HG03571 (cell line): ENCODE measurements at regions not wholly inside any gene's neighbourhood (a gene's known extent, or its start where the extent isn't known, plus 50 kb on each side); places are given as distances from the start of the nearest gene placed in this dataset.

Experiments used
- ATAC-seq: cut with Tn5 transposase; IDR thresholded peaks from one replicate; pipeline ENCODE4 v1.9.1; 2021; ENCODE audit not compliant: unreplicated experiment

DNA sequence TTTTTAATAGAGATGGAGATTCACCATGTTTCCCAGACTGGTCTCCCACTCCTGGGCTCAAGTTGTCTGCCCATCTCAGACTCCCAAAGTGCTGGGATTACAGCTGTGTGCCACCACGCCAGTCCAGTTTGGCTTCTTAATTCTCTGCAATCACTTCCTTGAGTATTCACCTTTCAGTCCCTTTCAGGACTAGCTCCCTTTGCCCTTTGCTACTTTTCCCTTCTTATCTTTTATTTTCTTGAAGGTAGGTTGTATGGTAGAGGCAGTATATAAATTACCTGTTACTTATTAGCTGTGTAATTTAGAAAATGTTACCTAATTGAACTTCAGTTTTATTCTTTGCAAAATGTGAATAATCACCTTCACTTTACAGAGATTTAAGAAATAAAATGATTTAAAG, 285.8 kb downstream of the FGF9 start:
- no peak for ATAC-seq

DNA sequence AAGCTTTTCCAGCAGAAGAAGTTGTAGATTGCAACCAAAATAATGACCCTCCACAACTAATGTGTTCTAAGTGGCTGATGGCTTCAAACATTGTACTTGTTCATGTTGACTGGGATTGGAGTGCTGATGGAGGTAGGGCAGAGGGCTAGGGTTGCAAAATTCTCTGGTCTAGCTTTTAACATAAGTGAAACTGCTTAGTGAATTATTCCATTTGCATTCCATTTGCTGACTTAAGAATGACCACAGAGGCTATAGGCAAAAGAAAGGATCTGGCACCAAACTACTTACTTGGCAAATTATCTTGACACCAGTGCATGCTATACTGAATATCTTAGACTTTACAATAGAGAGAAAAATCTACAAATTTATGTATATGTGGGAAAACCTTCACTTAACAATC, 287.0 kb downstream of the FGF9 start:
- no peak for ATAC-seq

DNA sequence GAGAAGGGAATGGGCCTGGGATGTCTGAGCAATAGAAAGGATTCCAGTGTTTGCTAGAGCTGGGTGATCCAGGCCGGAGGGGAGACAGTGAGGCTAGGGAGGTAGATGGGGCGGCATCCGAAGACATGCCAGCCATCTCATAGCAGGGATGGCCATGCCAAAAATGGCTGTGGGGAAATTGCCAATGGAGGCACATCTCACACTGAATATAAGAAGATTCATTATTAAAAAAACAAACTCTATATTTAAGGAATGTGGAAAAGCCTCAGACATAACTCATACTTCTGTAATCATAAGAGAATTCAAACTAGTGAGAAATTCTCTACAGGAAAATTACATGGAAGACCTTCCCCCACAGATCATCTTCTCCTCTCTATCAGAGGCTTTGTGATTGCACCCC, 289.2 kb downstream of the FGF9 start:
- ATAC-seq, result no peak

DNA sequence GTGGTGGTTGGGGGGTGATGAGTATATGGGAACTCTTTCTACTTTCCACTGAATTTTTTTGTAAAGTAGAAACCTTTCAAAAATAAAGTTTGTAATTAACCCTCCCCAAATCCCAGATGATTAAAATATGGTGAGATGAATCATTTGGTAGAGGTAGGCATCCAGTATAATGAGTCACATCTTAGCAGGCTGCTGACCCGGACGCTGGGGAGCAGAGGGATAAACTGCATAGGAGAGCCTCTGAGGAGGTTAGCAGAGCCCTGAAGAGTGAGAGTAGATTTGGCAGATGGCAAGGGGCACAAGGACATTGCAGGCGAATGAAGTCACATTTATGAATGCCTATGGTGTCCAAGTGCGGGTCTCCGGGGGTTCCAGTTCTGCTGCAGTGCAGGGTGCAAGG, 293.8 kb downstream of the FGF9 start:
- ATAC-seq, result no peak

DNA sequence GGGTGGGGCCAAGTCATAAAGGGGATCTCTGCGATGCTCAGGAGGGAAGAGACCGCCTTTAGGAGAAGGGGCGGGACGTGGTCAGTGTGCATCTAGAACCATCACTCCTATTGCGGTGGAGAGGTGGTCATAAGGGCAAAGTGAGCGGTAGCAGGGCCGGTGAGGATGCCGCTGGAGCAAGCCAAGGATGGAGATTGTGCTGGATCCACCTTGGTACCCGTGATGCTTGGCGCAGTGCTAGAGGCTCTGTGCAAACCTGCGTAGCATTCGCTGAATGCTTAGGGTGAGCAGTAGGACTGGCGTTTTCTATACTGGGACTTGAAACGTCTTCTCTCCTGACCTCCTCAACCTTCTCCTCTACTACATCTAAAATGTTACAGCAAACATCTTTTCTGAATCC, 294.2 kb downstream of the FGF9 start:
- ATAC-seq, result no peak

DNA sequence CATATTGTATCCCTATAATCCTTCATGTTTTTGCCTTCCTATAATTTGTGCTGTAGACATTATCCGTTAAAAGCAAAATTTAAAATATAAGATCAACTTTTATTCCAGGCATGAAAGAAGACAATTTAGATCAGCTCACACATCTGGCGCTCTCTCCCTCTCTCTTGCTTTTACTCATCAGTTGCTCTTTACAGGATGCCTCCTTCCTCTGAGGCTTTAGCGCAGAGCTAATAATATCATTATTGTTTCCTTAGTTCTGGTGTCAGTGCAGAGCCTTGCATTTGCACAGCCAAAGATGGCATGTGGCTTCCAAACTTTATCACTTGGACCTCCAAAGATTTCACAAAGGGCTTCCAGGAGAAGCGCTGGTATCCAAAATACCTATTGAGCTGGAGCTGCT, 295.1 kb downstream of the FGF9 start:
- ATAC-seq, result no peak

DNA sequence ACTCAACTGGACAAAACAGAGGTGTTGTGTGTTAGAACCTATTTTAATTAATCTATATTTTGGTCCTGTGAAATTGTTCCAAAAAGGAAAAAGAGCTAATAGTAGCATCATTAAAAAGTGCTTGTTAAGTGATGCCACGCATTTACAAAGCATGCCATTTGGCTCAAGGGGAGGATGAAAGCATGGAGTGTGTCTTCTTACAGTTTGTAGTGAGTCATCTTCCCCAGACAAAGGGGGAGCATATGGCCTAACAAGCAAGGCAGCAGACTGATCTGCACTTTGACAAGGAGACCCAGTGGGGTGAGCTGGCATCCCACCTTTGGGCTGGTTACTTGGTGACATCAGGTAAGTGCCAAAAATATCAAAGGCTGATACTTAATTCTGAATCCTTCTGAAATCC, 297.0 kb downstream of the FGF9 start:
- ATAC-seq, result no peak

DNA sequence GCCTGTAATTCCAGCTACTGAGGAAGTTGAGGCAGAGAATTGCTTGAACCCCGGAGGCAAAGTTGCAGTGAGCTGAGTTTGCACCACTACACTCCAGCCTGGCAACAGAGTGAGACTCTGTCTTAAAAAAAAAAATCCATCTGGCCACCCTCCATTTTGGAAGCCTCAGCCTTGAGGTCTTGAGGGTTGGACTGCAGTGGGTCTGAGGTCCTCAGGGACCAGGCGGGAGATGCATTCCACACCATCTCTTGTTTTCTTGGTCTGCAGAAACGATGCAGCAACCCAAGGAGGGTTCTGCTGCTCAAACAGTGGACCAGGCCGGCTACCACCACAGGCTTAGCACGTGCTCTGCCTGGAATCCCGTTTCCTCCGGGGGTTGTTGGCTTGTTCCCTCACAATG, 299.3 kb downstream of the FGF9 start:
- ATAC-seq, result no peak

DNA sequence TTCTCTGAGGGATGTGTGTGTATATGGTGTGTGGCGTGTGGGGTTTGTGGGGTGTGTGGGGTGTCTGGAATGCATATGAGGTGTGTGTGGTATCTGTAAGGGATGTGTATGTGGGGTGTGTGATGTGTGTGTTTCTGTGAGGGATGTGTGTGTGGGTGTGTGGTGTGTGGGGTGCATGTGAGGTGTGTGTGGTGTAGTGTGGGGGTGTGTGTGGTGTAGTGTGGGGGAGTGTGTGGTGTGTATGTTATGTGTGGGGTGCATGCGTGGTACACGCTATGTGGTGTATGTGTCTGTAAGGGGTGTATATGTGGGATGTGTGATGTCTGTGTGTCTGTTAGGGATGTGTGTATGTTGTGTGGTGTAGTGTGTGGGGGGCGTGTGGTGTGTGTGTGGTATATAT, 300.0 kb downstream of the FGF9 start:
- no peak for ATAC-seq

DNA sequence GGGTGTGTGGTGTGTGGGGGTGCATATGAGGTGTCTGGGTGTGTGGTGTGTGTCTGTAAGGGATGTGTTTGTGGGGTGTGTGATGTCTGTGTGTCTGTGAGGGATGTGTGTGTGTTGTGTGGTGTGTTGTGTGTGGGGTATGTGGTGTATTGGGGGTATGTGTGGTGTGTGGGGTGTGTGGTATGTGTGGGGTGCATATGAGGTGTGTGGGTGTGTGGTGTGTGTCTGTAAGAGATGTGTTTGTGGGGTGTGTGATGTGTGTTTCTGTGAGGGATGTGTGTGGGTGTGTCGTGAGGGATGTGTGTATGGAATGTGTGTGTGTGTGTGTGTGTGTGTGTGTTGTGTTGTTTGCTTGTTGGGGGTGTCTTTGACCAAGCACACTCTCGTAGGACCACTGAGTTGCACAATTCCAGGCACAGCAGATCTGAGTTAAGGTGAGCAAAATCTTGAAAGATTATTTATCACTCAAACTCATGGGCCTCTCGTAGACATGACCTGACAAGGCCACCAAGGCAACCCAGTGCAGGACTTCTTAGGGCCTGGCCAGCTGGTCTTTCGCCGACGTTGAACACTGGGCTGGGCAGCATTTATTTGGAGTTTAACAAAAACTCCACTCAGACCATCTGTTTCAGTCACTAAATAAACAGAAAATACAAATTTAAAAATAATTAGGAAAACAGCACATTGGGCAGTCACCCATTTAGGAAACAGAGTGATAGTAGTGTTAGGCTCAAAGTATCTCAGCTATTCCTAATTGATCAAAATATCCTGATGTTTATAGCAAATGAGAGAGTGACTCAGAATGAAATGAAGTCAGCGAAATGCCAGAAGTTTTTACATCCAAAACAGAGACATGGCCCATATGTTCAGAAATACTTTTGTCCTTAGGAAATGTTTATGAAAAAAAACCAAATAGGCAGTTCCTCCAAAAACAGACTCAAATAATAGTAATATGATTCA, 301.1 kb downstream of the FGF9 start:
- no peak for ATAC-seq

DNA sequence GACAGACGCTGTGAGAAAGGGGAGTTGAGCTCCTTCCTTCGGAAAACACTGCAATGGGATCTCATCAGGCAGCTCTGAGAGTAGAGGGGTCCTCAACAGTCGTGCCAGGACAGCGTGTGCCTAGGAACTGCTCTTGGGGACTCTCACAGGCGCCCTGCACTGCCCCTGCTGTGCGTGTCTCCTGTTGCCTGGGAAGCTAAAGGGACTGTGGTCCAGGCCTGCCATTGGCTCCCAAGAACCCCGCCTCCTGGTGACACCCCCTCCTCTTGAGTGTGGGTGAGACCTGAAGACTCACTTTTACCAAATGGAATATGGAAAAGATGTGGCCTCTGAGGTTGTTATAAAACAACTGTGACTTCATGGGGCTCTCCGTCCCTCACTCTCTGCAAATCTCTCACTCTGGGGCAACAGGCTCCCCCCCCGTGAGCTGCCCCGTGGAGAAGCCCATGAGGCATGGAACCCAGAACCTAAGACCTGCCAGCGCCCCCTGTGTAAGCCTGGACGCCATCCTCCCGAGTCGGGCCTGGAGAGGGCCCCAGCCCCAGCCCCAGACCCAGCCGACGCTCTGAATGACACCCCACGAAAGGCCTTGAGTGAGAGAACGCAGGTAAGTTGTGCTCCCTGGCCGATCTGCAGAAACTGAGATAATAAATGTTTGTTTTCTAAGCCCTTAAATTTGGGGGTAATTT, 302.7 kb downstream of the FGF9 start:
- no peak for ATAC-seq

DNA sequence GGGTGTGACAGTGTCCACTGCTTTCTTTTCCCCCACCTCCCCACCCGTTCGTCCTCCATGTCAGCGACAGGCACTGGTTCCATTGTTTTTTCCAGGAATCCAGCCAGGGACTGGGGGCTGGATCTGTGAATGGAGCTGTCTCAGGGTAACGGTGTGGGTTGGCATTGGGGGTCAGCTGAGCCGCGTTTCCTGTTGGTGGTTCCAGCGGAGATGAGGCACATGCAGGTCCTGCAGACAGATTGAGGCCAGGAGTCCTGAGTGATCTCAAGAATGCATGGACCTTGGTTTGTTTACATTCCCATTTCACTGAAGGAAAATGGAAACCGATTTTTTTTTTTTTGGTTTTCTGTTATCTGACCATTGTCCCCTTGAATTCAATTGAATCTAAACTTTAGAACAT, 303.9 kb downstream of the FGF9 start:
- no peak for ATAC-seq

DNA sequence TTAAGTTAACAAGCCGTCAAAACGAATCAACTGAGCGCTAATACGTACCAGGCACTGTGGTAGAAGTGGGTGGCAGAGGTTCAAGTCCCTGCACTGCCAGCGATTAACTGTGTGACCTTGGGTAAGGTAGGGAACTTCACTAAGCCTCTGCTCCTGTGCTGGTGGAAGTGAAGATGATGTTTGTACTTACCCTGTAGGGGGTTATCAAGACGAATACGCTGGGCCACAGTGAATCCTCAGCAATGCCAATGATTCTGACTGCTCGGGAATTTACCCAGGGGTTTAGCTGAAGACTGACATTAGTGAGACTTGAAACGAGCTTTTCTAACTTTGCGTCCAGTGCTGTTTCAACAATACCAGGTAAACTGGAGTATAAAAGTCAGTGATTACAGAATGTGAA, 305.3 kb downstream of the FGF9 start:
- no peak for ATAC-seq

DNA sequence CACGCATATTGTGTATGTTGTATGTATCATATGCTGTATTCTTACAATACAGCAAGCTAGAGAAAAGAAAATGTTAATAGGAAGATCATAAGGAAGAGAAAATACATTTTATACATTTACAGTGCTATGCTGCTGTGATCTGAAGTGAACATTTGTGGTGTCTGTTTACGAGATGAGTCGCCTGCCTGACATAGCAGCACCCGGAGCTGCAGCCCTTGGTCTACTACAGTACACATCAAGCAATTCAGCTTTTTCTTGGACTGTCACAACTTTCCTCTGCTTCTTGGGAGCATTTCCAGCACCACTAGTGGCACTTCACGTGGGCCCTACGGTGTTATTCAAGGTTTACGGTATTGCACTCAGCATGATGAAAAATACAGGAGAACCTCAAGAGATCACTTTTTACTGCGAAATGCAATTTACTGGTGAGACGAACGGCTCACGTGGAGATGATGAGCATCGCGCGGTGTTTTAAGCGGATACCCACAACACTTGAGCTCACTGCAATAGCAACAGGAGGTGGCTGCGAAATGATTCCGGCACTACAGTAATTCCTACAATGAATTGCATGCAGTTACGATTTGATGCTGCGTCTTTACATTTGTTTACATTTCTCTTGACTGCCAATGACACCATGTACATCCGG, 308.4 kb downstream of the FGF9 start:
- ATAC-seq, result no peak

DNA sequence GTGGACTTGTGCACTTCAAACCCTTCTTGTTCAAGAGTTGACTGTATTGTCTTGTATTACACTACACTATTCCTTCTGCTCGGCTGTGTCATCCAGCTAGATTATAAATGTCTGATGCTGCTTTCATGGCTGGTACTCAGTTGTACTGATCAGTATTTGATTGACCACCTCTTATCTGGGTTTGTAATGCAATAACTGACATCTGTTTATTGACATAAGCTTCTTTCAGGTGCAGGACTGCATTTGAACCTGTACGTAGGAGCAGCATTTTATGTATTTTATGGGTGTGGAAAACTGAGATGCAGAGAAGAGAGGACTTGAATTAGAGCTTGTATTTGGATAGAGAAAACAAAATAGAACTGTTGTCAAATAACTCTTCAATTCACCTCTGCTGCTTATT, 309.2 kb downstream of the FGF9 start:
- no peak for ATAC-seq

DNA sequence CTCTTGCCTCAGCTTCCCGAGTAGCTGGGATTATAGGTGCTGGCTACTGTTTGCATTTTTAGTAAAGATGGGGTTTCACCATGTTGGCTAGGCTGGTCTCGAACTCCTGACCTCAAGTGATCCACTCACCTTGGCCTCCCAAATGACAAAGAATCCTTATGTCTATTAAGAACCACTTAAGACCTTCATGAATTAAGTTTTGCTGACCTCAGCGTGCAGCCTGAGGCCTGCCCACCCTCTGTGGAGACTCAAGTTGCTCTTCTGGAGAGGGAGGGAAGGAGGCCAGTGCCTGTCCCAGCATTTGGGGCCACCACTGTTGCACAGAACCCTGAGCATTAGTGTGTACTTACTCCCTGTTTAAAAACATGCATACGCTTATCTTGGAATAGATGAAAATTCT, 313.3 kb downstream of the FGF9 start:
- no peak for ATAC-seq

DNA sequence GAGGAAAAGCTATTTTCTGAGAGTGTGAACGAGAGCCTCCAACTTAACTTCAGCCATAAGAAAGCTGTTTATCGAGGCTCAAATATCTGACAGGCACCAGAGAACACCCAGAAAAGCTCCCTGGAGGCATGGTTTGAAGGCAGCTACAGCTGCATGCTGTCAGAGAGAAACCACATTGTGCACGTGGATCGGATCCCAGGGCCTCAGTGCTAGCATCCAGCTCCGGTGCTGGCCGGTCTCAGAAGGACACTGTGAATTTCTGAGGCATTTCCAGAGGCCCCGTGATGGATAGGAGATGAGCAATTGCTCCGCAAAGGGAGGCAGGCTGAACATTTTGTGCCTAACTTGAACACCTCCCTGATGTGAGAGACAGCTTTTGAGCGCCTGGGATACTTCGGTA, 315.7 kb downstream of the FGF9 start:
- ATAC-seq, result no peak

DNA sequence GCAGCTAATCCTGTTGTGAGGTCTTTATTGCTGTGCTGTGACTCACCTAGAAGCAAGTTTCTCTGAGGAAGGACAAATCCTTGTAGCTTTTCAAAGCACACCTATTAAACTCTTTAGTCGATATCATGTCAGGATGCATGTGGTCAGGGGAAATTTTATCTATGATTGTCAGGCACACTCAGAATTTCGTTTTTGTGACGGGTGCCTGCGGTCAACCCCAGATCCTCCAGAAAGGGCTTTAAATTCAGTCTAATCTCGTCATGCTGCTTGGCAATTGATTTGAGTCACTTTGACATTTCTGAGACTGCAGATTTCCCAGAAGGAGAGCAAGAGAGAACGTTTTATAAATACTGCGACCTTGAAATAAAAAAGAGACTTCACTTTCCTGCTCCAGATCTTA, 316.9 kb downstream of the FGF9 start:
- no peak for ATAC-seq

DNA sequence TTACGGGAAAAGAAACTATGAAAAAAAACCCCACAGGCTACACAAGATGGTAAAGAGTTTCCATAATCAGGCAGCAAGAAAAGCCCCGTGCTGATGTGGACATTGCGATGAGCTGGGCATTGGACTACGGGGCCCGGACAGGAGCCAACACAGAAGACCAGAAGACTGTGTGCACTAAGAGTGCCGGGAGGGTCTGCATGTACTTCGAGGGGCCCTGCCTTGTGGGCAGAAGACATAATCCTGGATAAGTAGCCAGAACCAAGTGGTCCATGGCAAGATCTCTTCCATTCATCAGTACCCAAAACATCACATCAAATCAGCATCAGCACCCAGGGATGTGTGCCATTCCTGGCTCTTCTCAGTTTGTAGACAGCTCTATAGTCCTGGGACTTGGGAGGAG, 317.8 kb downstream of the FGF9 start:
- no peak for ATAC-seq

DNA sequence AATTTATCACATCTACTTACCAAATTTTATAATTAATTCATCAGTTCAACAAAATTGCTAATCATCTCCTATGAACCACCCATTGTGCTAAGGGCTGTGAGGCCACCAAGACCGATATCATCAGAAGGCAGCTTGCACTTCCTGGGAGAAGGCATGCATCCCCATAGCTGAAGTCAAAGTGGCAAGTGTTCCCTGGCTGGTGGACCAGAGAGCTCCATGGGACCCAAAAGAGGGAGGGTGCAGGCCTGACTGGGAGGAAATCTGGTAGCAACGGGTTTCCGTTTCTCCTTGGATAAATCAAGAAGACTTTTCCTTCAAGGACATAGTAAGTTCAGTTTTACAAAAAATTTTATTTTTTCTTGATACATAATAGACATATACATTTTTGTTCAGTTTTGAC, 325.2 kb downstream of the FGF9 start:
- ATAC-seq, result no peak

DNA sequence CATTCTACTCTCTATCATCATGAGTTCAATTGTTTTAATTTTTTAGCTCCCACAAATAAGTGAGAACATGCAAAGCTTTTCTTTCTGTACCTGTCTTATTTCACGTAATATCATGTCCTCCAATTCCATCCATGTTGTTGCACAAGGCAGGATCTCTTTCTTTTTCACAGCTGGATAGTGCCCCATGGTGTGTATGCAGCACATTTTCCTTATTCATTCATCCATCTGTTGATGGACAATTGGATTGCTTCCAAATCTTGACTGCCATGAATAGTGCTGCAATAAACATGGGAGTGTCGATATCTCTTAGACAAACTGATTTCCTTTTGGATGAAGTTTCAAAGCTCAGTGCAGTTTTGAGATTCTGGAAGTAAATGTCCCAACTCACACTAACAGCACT, 326.9 kb downstream of the FGF9 start:
- no peak for ATAC-seq
